ENCODE measurements at regions not wholly inside any gene's neighbourhood (a gene's known extent, or its start where the extent isn't known, plus 50 kb on each side); places are given as distances from the start of the nearest gene placed in this dataset.

- no peak for TF ChIP-seq CTCF (IDR thresholded peaks at IDR 0.05; ENCODE audit: extremely low read depth in 1 of 2, insufficient read depth in 1 of 2, low read depth in 1 of 2, low read length in 2 of 2)
- no peak for TF ChIP-seq POLR2A (IDR thresholded peaks at IDR 0.05; ENCODE audit: low read depth, low read length)
Measured at GRCh38 chr6:112594886-112595594, 247.9 kb downstream of the RFPL4B start.

Measured in endothelial cell of umbilical vein (primary cell).